Activated CD4-positive, alpha-beta T cell treated with anti-CD3 and anti-CD28 coated beads, Interleukin-2, amount 10 ng/mL, durations not matched to agents 7 days and 5 days (primary cell): ENCODE measurements at regions not wholly inside any gene's neighbourhood (a gene's known extent, or its start where the extent isn't known, plus 50 kb on each side); places are given as distances from the start of the nearest gene placed in this dataset.
"Not testable (repeated sequence)": the region's sequence is repeated elsewhere in the genome, so short reads cannot be mapped to it uniquely, and the experiment has no call there.

Experiments used
- CTCF ChIA-PET: fragments of 350-600 bp; sonication (Branson Sonifier 250); formaldehyde crosslinking; loops from one replicate; lab custom pipeline; 2021; ENCODE audit warnings: antibody characterized with exemption; lab: Charles Lee
- POLR2A ChIA-PET: fragments of 350-600 bp; sonication (Branson Sonifier 250); formaldehyde crosslinking; loops from one replicate; lab custom pipeline; 2021; ENCODE audit warnings: antibody characterized with exemption; lab: Charles Lee
- DNase-seq: peaks from one replicate; pipeline ENCODE4 v3.0.0-alpha.2; 2020
- H3K27ac Mint-ChIP-seq: one replicate; pipeline ENCODE4 v1.8.0; 2021; ENCODE audit warnings: mild to moderate bottlenecking, moderate library complexity, mixed read lengths
- H3K27me3 Mint-ChIP-seq: one replicate; pipeline ENCODE4 v1.8.0; 2021; ENCODE audit warnings: mixed read lengths
- H3K36me3 Mint-ChIP-seq: one replicate; pipeline ENCODE4 v1.8.0; 2021; ENCODE audit warnings: low read depth, mixed read lengths
- H3K4me1 Mint-ChIP-seq: one replicate; pipeline ENCODE4 v1.8.0; 2021; ENCODE audit warnings: mixed read lengths
- H3K4me3 Mint-ChIP-seq: one replicate; pipeline ENCODE4 v1.8.0; 2021; ENCODE audit warnings: mild to moderate bottlenecking, moderate library complexity, mixed read lengths
- H3K9me3 Mint-ChIP-seq: one replicate; pipeline ENCODE4 v1.8.0; 2021; ENCODE audit warnings: mixed read lengths

GRCh38 chr7:24110056-24110455 lies 173.9 kb upstream of the NPY start:
- Mint-ChIP-seq H3K36me3 (no peaks in the 10 kb centered on the region), H3K27ac (no peak overlapping the region), H3K9me3 (no peaks in the 10 kb centered on the region), H3K27me3 (peaks cover 4% of the 10 kb centered on the region), H3K4me3 (no peak overlapping the region), H3K4me1 (no peaks in the 10 kb centered on the region)
- no peak for DNase-seq
- POLR2A ChIA-PET, result no interaction called here
- CTCF ChIA-PET, result interaction anchor here (1.9 kb wide), 1 partner anchor 9 kb away, joined by 6 read pairs; no protein-coding TSS in a partner anchor

GRCh38 chr7:24113506-24113905 lies 170.5 kb upstream of the NPY start:
- no peak for DNase-seq
- Mint-ChIP-seq H3K4me1 (no peaks in the 10 kb centered on the region), H3K27me3 (peaks cover 4% of the 10 kb centered on the region), H3K27ac (no peak overlapping the region), H3K4me3 (no peak overlapping the region), H3K36me3 (no peaks in the 10 kb centered on the region), H3K9me3 (no peaks in the 10 kb centered on the region)
- ChIA-PET CTCF (no interaction called here), POLR2A (no interaction called here)

GRCh38 chr7:24115661-24116060 lies 168.3 kb upstream of the NPY start:
- H3K27me3 Mint-ChIP-seq, result peaks cover 5% of the 10 kb centered on the region
- ChIA-PET CTCF (no interaction called here), POLR2A (no interaction called here)
- H3K4me3 Mint-ChIP-seq, result no peak overlapping the region
- H3K27ac Mint-ChIP-seq, result no peak overlapping the region
- no peaks in the 10 kb centered on the region for H3K36me3 Mint-ChIP-seq
- no peak for DNase-seq
- H3K9me3 Mint-ChIP-seq, result no peaks in the 10 kb centered on the region
- H3K4me1 Mint-ChIP-seq, result no peaks in the 10 kb centered on the region

- H3K27ac Mint-ChIP-seq, DNase-seq, H3K4me3 Mint-ChIP-seq, H3K9me3 Mint-ChIP-seq, H3K36me3 Mint-ChIP-seq, H3K4me1 Mint-ChIP-seq, POLR2A ChIA-PET, H3K27me3 Mint-ChIP-seq: not testable (repeated sequence)
- CTCF ChIA-PET, result interaction anchor here (1.2 kb wide), 1 partner anchor 8 kb away, joined by 6 read pairs; no protein-coding TSS in a partner anchor
These were observed 166.0 kb upstream of the NPY start for GRCh38 chr7:24117903-24118499.

- H3K9me3 Mint-ChIP-seq, result no peaks in the 10 kb centered on the region
- peaks cover 1% of the 10 kb centered on the region for H3K27me3 Mint-ChIP-seq
- DNase-seq, result no peak
- H3K27ac Mint-ChIP-seq, result no peak overlapping the region
- CTCF ChIA-PET, result no interaction called here
- no peak overlapping the region for H3K4me3 Mint-ChIP-seq
- no peaks in the 10 kb centered on the region for H3K36me3 Mint-ChIP-seq
- no peaks in the 10 kb centered on the region for H3K4me1 Mint-ChIP-seq
- POLR2A ChIA-PET, result no interaction called here
These were observed 164.1 kb upstream of the NPY start for GRCh38 chr7:24119852-24120251.

- Mint-ChIP-seq H3K27me3 (peaks cover 7% of the 10 kb centered on the region), H3K4me3 (no peak overlapping the region), H3K4me1 (no peaks in the 10 kb centered on the region), H3K36me3 (no peaks in the 10 kb centered on the region), H3K9me3 (no peaks in the 10 kb centered on the region), H3K27ac (no peak overlapping the region)
- no peak for DNase-seq
- ChIA-PET POLR2A (no interaction called here), CTCF (no interaction called here)
These were observed 160.9 kb upstream of the NPY start for GRCh38 chr7:24123076-24123475.

- Mint-ChIP-seq H3K27me3 (peaks cover 10% of the 10 kb centered on the region), H3K36me3 (no peaks in the 10 kb centered on the region), H3K4me1 (no peaks in the 10 kb centered on the region), H3K27ac (no peak overlapping the region), H3K9me3 (no peaks in the 10 kb centered on the region), H3K4me3 (no peak overlapping the region)
- ChIA-PET POLR2A (no interaction called here), CTCF (no interaction called here)
- no peak for DNase-seq
These were observed 158.2 kb upstream of the NPY start for GRCh38 chr7:24125765-24126164.

GRCh38 chr7:24127930-24128329 lies 156.1 kb upstream of the NPY start:
- H3K4me3 Mint-ChIP-seq, result no peak overlapping the region
- no peaks in the 10 kb centered on the region for H3K9me3 Mint-ChIP-seq
- no peak overlapping the region for H3K27ac Mint-ChIP-seq
- H3K4me1 Mint-ChIP-seq, result no peaks in the 10 kb centered on the region
- H3K36me3 Mint-ChIP-seq, result no peaks in the 10 kb centered on the region
- H3K27me3 Mint-ChIP-seq, result peaks cover 15% of the 10 kb centered on the region
- CTCF ChIA-PET, result no interaction called here
- DNase-seq, result no peak
- POLR2A ChIA-PET, result no interaction called here

GRCh38 chr7:24129597-24129996 lies 154.4 kb upstream of the NPY start:
- CTCF ChIA-PET, result no interaction called here
- Mint-ChIP-seq H3K4me3 (no peak overlapping the region), H3K27me3 (peaks cover 18% of the 10 kb centered on the region), H3K4me1 (peaks cover 5% of the 10 kb centered on the region), H3K9me3 (no peaks in the 10 kb centered on the region), H3K27ac (no peak overlapping the region), H3K36me3 (no peaks in the 10 kb centered on the region)
- POLR2A ChIA-PET, result no interaction called here
- no peak for DNase-seq

GRCh38 chr7:24130631-24131030 lies 153.4 kb upstream of the NPY start:
- Mint-ChIP-seq H3K27me3 (peaks cover 21% of the 10 kb centered on the region), H3K9me3 (no peaks in the 10 kb centered on the region)

GRCh38 chr7:24133691-24134090 lies 150.3 kb upstream of the NPY start:
- Mint-ChIP-seq H3K36me3 (no peaks in the 10 kb centered on the region), H3K27me3 (peaks cover 15% of the 10 kb centered on the region), H3K4me1 (peaks cover 10% of the 10 kb centered on the region), H3K27ac (no peak overlapping the region), H3K9me3 (no peaks in the 10 kb centered on the region), H3K4me3 (no peak overlapping the region)
- DNase-seq, result no peak
- POLR2A ChIA-PET, result no interaction called here
- CTCF ChIA-PET, result no interaction called here

More at GRCh38 chr7:24130631-24131030, 153.4 kb upstream of the NPY start:
- H3K4me1 Mint-ChIP-seq, result peaks cover 10% of the 10 kb centered on the region
- ChIA-PET POLR2A (no interaction called here), CTCF (no interaction called here)
- DNase-seq, result no peak
- H3K36me3 Mint-ChIP-seq, result no peaks in the 10 kb centered on the region
- no peak overlapping the region for H3K4me3 Mint-ChIP-seq
- no peak overlapping the region for H3K27ac Mint-ChIP-seq

GRCh38 chr7:24134535-24134934 lies 149.5 kb upstream of the NPY start:
- POLR2A ChIA-PET, result no interaction called here
- H3K27me3 Mint-ChIP-seq, result peaks cover 15% of the 10 kb centered on the region
- no peaks in the 10 kb centered on the region for H3K9me3 Mint-ChIP-seq
- no peak for DNase-seq
- H3K4me1 Mint-ChIP-seq, result peaks cover 10% of the 10 kb centered on the region
- CTCF ChIA-PET, result interaction anchor here (0.6 kb wide), 1 partner anchor 1510 kb away, joined by 4 read pairs; no protein-coding TSS in a partner anchor
- H3K36me3 Mint-ChIP-seq, result no peaks in the 10 kb centered on the region
- H3K27ac Mint-ChIP-seq, result no peak overlapping the region
- no peak overlapping the region for H3K4me3 Mint-ChIP-seq

GRCh38 chr7:24135003-24135817 lies 148.8 kb upstream of the NPY start:
- H3K27ac Mint-ChIP-seq, result no peak overlapping the region
- ChIA-PET CTCF (interaction anchor here (0.6 kb wide), 1 partner anchor 1510 kb away, joined by 4 read pairs; no protein-coding TSS in a partner anchor), POLR2A (no interaction called here)
- peaks cover 10% of the 10 kb centered on the region for H3K4me1 Mint-ChIP-seq
- H3K36me3 Mint-ChIP-seq, result no peaks in the 10 kb centered on the region
- no peak overlapping the region for H3K4me3 Mint-ChIP-seq
- peaks cover 13% of the 10 kb centered on the region for H3K27me3 Mint-ChIP-seq
- H3K9me3 Mint-ChIP-seq, result no peaks in the 10 kb centered on the region
- DNase-seq, result no peak
